ENCODE measurements at regions not wholly inside any gene's neighbourhood (a gene's known extent, or its start where the extent isn't known, plus 50 kb on each side); places are given as distances from the start of the nearest gene placed in this dataset.

DNA sequence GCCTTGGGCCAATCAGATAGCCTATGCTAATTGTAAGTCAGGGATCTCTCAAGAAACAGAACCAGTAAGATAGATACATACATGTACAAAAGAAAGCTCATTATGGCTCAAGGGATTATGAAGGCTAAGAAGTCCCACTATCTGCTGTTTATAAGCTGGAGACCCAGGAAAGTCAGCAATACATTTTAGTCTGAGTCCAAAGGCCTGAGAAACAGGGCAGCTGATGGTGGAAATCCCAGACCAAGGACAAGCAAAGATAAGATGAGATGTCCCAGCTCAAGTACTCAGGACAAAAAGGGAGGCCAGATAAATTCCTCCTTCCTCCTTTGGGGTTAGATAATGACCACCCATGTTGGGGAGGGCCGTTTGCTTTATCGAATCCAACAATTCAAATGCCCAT lies 269.9 kb downstream of the AJAP1 start:
- DNase-seq (ENCODE audit: low read depth, low spot score) = no peak

DNA sequence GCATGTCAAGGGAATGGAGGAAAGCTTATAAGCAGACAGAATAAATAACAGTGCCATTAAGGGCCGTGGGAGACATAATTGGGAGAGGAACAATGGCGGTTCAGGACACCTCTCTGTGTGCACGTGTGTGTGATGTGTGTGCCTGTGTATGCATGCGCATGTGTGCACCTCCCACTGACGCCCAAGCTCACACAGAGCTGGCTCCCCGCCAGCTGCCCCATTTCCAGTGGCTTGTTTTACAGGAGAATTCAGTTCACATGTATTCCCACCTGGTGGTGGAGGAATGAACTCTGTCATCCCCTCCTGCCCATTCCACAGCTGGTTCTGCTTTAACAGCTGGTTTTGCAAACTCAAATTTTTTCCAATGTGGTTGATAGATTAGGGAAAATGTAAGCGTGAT lies 262.2 kb downstream of the AJAP1 start:
- no peak for DNase-seq (ENCODE audit: low read depth, low spot score)

DNA sequence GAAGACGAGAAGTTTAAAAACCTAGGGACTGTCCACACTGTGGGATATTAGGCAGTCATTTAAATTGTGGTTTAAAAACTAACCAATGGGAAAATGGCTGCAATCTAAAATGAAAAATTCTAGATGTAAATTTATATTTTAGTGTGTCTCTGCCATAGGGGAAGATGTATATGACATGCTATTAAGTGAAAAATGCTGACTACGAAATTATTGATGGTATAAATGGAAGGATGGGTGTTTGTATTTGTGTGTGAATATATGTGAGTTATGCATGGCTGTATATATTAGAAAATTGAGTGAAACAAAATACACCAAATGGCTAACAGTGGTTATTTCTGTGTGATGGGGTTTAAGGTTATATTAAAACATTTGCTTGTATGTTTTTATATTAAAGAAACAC lies 260.7 kb downstream of the AJAP1 start:
- DNase-seq (ENCODE audit: low read depth, low spot score) = no peak

DNA sequence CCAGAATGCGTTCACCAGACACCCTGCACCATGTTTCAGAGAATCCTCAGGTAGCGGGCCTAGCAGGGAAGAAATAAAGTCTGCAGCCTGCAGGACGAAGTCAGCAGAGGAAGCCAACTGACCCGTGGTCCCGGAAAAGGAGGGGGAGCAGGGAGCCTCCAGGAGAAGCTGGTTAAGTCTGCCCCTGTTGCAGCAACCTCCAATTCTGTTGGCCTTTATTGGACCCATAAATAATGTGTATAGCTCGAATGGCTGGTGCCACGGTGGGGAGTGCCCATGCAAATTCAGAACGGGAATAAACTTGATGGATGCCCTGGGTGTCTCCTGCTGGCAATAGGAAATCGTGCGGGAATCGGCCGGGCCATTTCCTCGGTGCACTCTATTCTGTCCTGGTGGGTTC lies 254.1 kb downstream of the AJAP1 start:
- DNase-seq (ENCODE audit: low read depth, low spot score) = no peak

DNA sequence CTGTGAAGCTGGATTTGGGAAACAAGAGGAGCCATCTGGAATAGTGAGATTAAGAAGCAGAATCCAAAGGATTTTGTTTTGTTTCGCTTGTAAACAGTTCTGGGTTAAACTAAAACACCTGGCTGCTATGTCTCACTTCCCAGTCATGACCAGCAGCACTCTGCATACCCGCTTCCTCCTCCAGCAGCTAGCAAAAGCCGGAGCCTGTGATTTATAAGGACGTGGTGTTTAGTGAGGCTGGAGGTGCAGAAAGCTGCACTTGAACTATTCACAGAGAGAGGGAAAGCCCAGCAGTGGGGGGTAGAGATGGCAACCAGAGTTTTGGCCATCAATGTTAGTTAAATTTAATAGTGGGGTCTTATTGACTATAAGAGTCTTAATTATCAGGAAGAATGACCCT lies 240.2 kb downstream of the AJAP1 start:
- no peak for DNase-seq (ENCODE audit: low read depth, low spot score)

DNA sequence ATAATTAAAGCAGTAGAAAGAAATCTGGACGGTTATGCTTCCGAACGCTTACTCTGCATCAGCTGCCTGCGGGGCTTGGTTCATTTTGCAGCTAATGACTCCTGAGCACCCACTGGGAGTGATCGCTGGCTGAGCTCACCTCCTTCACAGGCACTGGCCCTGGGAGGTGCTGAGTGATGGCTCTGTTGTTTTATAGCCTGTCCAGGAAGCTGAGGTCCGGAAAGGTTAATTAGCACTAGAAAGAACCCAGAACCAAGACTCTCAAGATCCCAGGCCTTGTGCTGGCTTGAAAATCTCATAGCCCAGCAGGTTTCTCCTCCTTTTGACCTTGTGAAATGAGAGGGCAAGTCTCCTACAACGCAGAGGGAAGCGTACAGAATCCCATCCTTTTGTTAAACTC lies 226.2 kb downstream of the AJAP1 start:
- no peak for DNase-seq (ENCODE audit: low read depth, low spot score)

DNA sequence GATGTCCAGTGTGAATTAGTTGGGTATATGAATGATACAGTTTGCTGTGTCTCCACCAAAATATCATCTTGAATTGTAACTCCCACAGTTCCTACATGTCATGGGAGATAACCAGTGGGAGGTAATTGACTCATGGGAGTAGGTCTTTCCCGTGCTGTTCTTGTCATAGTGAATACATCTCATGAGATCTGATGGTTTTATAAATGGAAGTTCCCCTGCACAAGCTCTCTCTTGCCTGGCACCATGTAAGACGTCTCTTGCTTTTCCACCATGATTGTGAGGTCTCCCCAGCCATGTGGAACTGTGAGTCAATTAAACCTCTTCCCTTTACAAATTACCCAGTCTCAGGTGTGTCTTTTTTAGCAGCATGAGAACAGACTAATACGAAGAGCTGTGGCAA lies 223.0 kb downstream of the AJAP1 start:
- DNase-seq (ENCODE audit: low read depth, low spot score) = no peak

DNA sequence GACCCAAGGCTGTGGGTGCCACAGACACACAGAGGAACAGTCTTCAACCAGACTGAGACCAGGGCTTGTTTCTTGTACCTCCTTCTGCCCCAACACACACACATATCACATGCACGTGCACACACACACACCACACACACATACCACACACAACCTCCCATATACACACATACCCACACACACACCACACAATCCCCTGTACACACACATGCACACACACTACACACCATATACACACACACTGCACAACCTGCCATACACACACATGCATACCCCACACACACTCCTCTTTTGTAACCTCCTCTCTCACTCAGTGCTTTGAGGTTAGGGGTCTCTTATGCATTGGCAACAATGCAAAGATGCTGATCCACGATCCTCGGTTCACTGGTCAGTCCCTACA lies 217.0 kb downstream of the AJAP1 start:
- no peak for DNase-seq (ENCODE audit: low read depth, low spot score)

DNA sequence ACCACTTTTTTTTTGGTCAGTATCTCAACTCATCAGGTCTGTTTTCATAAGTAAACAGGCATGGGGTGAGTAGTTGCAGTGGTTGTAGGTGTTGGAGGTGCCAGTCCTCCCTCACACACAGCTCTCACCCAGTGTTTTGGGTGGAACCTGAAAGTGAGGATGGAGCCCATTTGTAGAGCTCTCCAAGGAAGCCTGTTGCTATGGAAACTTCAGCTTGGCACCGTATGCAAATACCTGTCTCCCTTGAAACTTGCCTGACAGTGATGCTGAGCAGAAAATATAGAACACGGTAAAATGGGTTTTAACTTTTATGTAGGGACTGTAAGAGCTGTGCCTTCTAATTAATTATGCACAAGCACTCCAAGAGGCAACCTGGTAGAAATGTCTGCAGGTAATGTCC lies 214.1 kb downstream of the AJAP1 start:
- DNase-seq (ENCODE audit: low read depth, low spot score) = no peak

DNA sequence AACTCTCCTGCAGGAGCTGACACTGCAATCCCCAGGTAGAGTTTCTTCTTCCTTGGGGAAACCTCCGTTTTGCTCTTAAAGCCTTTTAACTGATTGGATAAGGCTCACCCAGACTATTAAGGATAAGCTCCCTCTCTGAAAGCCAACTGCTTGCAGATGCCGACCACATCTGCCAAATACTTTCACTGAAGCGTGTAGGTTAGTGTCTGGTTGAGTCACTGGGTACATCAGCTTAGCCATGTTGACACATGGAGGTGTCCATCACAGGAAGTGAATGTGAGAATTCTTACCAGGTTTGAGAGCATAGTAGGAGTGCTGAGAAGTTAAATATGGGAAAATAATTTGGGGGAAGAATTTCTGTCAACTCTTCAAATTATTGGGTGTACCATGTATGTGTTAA lies 202.0 kb downstream of the AJAP1 start:
- DNase-seq (ENCODE audit: low read depth, low spot score) = no peak

DNA sequence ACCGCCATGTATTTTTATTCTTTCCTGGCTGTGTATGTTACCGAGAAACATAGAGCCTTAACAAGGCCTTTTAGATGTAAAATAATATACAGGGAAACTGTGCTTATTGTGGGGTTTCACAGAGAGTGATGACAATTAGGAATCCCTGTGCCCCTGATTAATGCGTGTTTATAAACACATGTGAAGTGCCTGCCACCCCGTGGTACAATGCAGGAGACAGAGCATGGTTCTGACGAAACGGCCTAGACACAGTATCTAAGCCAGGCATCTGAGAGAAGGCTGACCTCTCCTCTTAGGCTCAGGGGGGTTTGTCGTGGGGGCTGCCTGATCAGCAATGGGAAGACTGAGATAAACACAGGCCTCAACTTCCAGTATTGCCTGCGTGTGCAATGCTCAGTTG lies 200.0 kb downstream of the AJAP1 start:
- no peak for DNase-seq (ENCODE audit: low read depth, low spot score)

DNA sequence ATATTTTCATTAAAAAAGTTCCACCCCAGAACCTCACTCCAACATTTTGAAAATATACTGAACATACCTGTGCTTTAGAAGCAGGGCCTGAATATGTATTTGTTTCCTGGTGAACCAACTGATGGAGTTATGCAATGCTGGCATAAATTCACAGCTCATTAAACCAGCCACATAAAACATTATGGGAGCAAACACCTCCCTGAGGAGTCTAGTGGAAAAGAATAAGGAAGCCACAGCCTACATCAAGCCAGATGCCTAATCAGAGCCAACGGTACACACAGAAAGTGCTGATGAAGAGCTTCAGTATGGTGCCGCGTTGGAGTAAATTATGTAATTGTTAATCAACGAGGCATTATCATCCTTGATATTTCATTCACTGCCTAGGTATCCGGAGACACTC lies 199.5 kb downstream of the AJAP1 start:
- no peak for DNase-seq (ENCODE audit: low read depth, low spot score)

DNA sequence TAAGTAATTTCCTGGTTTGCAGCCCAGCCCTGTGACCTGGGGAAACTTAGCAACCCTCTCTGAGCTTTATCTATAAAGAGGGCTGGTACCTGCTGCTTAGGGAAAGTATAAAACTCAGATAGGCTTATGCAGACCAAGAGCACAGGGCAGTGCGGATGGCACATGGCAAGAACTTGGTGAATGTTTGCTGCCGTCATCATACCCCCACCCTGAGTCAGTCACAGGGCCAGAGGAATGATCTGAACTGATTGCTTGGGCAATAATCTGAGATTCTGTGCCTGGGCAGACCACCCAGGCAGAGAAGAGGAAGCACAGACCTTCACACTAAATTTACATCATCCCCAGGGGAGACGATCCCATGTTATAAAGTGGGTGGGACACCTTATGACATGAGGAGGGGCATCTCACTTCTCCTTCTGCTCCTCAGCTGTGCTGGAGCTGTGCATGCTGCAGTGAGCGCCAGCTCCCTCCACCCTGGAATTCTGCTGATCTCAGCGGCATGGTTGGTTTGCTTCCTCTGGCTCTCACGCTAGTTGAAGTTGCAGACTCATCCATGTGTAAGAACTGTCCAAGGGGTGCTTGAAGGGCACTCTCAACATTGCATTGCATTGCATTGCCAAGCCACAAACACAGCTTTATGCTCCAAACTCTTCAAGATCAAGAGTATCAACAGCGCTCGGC lies 197.1 kb downstream of the AJAP1 start:
- no peak for DNase-seq (ENCODE audit: low read depth, low spot score)

DNA sequence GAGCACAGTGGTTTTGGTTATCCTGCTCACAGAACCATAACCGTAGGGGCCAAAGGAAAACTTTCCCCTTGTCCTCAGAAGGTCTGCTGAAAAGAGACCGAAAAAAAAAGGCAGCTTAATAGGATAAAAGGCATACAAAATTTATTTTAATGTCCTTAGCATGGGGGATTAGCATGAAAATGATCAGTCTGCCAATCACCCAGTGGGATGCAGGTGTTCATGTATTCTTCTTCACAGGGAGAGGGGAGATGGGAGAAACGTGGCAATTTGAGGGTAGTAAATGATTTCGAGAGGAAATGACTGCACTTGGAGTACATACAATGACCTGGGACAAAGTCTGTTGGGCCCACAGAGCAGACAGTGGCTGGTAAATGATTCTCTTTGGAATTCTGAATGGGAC lies 194.0 kb downstream of the AJAP1 start:
- no peak for DNase-seq (ENCODE audit: low read depth, low spot score)

DNA sequence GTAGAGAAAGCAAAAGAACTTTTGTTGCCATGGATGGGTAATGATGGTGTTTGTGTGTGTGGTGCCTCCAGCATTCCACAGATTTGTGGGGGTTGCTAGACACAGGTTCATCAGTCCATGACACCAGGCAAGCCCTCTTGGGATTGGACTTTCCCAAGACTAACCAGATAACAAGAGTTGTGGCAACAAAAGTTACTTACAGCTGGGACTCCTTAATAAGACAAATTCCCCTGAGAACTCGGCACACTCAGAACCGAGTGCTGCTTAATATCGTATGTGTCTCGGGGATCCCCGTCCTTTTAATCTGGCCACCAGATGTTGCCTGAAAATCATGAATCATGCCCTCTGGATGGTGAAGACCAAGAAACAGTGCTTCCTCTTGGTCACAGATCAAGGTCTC lies 193.3 kb downstream of the AJAP1 start:
- no peak for DNase-seq (ENCODE audit: low read depth, low spot score)
